NCI-H345 treated with DMSO at 0.1 percent for 48 hours (cell line): ENCODE measurements at regions not wholly inside any gene's neighbourhood (a gene's known extent, or its start where the extent isn't known, plus 50 kb on each side); places are given as distances from the start of the nearest gene placed in this dataset.

ENCODE experiments used
- DNase-seq: peaks from one replicate; lab custom pipeline; 2025; ENCODE audit not compliant: unreplicated experiment; lab: John Stamatoyannopoulos, UW

DNA sequence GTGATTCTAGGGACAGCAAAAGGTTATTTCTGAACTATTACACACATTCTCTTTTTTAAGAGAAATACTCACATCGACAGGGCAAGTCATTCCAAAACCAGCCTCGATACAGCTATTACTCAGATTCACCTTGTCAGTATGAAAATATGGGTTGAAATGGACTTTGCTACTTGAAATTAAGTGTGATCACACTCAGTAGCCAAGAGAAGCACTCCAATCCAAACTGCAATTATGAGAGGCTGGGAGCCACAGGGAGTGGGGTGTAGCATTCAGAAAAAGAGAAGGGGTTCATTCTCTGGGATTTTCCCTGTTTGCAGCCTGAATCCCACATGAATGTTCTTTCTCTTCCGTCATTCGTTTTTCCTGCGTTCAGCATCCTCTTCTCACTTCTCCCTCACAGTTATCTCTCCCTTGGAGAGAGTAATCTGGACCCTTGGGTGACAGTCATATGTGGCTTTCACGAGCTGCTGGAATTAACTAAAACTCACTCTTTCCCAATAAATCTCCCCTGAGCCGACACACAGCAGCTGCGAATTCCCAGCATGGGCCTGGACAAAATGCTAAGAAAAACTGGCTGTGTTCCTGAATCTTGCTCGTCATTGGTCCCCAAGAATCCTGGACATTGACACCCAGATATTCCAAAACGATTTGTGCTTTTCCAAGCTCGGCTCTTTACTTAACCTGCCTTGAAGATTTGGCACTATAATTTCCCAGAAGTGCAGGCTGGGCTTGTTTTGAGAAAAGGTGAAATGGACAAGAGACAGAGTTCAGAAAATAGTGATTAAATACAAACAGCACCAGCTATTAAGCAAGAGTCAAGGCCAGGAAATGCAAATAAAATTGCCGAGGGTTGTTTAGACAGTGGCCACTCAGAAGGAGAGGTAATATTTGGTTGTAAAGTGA is 199.5 kb upstream of the PLEKHG7 start:
- DNase-seq = no peak

DNA sequence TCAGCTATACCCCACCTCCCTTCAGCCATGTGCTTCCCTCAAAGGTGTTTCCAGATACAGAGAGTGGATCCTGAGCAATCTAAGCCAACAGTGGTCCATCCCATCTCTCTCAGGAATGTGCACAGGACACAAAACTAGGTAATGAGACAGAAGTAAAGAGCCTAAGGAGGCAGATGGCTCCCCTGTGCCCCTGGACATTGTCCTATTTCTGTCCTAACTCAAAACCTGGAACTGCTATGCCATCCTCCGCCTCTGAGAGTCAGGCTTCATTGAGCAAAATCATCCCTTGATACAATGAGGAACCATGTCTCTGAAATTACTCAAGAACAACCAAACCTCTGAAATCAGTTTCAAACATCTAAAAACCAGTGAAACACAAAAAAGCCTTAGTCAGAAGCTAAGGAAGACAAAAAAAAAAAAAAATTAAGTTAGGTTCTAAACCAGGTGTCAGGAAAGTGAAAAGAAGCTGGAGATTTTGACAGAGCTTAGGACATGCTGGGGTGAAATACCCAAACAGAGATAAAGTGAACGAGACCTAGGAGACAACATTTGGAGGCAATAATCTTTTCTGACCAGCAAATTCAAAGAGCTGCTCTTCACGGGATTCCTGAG is 200.3 kb upstream of the PLEKHG7 start:
- DNase-seq = no peak

DNA sequence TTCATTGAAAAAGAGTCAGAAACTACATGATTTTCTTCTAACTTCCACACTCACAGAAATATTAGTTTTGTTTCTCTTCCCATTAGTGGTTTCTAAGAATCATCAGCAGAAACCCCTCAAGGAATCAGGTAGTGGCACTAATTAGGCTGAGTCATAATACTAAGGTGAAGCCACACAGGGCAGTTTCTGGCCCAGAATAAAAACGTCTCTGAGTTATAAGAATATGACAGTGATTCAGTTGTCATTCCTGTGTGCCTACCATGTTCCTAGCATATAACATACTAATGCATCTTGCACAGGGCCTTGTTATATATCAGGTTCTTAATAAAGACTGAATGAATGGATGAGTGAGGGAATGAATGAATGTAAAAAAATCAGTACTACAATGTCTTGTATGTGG is 206.0 kb upstream of the PLEKHG7 start:
- DNase-seq = no peak

DNA sequence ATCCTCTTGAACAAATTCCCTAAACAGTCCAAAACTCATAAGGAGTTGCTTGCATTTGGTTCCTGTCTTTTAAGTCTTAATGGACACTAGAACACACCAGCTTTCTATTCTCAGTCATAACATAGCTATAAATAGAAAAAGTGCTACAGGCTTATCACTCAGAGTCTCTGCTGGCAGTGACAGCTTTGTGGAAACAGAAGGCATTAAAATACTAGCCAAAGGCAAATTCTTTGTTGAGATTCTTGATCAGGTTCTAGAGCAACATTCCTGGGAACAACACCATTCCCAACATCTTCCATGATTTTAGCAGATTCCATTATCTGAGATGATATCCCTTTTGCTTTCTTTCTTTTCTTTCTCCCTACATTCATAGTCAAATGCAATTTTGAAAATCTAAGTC is 207.7 kb upstream of the PLEKHG7 start:
- DNase-seq = no peak

DNA sequence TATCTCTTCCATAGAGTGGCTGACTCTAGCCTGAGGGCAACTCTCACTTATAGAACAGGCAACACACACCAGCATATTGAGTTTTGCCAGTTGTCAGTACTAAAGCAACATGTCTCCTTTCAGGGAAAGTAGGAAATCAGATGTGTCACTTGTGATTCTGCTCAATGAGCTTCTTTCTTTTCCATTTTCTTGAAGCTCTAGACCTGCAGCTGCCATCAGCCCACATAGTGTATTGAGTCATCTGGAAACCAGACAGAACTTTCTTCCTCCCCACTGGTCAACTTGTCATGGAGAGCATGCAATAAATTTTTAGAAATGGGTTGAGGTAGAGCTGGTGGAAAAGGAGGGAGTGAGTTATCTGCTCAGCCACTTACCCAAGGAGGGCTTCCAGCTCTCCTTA is 209.0 kb upstream of the PLEKHG7 start:
- no peak for DNase-seq

DNA sequence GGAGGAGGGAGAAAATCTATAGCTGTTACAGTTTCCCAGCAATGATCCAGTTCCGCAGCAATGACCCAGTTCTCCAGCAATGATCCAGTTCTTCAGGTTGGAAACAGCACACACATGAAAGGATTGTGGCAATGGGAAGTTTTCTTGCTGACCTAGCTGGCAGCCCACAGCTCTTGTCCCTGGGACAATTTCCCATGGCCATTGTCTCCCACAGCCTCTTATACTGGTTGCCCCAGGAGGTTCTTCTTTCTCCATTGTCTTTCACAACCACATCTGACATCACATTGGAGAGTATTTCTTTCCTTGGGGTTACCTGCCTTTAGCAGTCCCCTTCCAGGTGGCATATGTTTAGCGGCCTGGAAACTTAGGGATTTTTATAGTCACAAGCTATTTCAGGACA is 209.8 kb upstream of the PLEKHG7 start:
- DNase-seq = no peak

DNA sequence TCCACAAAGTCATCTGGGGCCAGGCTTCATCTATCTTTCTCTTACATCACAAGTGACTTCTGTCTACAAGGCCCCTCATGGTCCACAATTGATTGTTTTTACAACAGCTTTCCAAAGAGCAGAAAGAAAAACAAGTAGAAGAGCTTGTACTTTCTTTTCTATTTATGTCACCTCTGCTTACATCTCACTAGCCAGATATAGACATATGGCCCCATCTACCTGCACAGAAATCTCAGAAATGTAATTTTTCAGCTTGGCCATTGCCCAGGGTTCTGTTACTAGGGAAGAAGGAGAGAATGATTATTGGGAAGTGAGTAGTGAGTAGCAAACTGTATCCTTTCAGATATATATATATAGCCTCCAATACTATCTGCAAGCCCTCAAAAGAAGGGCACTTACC is 210.5 kb upstream of the PLEKHG7 start:
- DNase-seq = no peak

DNA sequence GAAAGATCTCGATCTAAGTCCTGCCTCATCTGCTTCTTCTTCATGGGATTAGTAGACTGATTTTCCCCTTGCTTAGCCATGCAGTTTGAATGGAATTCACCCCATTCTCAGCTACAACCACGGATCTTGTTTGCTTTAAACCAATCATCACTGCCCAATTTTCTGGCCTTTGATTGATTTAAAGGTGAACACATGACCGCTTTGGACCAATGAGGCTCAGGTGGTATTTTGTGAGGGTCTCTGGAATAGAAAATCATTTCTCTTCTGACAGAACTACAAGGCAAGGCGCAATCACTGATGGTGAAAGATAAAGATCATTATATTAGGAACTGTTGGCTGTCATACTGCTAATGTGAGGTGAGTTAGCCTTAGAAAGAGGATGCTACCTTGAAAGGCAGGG is 213.0 kb upstream of the PLEKHG7 start:
- no peak for DNase-seq

DNA sequence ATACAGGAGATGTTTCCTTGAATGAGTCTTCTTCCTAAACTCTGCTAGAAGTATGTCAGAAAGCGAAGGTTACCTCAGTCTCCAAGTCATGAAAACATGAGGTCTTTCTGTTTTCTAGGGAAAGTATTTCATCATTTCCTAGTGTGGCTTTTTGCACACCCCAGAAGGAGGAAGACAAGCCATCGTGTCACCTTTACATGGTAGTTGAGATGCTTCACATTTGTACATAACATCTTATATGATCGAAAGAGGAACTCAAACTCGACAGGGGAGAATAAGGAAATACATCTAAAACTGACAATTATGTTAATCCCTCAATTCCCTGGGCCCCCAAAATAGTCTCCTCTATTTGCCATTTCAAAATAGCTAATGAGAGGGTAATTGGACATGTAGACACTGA is 214.1 kb upstream of the PLEKHG7 start:
- DNase-seq = no peak

DNA sequence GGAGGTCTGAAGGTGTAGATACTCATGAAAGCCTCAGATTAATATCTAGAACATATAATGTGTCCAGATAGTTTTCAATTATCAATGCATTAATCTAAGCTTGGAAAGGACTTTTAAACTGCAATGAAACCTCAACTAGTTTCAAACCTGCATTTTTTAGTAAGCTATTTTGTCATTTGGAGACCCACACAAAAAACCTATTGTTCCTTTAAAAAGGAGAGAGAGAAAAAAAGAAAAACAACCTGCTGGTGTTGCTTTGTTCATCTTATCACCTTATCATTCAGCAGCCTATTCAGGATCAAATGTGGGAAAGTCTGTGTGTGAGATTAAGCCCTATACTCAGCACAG is 215.7 kb upstream of the PLEKHG7 start:
- DNase-seq = no peak

DNA sequence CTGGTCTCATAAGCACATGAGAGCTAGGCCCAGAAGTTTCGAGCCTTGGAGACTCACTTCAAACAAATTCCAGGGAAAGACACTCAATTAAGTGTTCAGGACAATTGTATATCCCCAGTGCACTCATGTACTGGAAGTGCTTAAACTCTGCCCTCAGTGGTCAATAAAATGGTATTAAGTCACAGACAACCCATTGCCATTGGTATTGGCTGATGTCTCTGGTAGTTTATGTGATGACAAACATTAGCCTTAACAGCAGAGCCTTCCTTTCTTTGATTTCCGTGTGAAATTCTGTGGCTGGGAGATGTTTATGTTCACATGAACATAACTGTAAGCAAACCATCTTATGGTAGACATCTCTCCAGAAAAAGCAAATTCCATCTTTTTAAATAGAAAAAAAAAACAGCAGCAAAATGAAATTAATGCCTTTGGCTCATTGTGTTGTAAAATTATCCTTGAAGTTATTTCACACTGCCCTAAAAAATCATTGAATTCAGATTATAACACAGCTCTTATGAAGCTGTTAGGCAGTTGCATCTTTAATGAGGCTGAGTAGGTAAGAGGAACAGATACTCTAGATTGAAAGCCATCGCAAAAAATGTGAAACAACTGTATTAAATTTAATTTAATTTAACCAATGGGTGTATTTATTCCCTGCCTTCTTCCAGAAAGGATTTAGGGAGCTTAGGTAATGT is 216.2 kb upstream of the PLEKHG7 start:
- DNase-seq = no peak

DNA sequence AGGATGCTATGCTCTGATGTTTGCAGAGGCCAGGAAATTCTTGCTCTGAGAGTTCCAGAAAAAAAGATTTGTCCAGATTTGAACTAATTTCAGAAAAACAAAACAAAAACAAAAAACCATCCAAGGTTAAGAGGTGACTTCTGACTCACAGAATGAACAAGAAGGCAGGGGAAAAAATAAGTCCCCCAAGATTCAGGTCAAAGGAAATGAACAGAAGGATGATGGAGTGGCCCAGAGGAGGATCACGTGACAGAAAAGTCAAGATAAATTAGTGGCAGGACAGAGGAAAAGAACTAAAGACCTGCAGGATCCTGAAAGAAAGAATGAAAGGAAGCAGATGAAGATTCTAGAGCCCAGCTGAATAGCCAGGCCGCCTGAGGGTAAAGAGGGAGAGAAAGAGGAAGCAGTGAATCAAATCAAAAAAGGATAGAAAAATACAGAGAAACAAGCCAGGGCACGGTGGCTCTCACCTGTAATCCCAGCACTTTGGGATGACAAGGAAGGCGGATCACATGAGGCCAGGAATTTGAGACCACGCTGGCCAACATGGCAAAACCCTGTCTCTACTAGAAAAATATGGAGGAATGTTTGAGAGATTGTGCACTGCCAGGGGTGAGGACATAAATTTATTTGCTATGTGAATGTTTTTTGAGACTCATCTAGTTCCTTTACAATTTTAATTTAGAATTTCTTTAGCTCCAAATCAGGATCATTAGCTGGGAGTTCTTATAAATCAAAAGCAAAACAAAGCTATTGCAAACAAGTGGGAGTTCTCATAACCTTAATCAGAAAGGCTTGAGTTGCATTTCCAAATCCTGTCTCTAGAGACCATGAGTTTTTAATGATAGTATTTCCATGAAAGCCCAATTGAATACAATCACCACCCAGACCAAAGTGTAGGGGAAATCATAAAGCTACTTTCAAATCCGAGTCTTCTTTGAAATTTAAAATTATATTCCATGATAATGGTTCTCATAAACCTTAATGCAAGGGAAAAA is 217.1 kb upstream of the PLEKHG7 start:
- no peak for DNase-seq

DNA sequence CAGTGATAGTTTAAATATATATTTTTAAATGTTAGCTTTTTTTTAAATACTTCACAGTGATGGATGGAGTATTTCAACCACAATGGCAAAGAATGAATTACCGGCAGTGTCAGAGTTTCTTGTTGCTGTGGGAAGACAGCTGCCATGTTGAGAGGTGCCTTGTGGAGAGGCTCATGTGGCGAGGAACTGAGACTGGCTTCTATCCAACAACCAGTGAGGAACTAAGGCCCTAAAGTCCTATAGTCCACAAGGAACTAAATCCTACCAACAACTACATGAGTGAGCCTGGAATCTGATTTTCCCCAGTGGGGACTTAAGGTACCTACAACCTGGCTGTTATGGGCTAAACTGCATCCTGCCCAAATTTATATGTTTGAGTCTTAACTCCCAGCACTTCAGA is 220.2 kb upstream of the PLEKHG7 start:
- DNase-seq = no peak

DNA sequence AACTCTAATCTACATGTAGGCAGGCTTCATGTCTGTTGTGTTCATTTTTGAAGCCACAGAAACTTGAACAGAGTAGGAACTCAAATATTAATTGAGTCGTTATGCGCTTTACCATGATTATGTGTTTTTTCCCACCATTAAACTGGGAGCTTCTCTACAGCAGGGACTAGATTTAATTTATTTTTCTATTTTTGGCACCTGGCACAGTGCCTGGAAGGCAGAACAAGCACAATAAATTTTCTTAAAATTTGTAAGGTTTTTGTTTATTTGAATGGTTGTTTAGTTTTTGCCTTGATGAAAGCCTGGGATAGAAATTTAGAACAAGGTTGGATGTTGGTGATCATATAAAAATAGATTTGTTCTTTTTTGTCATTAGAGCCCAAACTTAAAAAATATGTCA is 221.7 kb upstream of the PLEKHG7 start:
- DNase-seq = no peak

DNA sequence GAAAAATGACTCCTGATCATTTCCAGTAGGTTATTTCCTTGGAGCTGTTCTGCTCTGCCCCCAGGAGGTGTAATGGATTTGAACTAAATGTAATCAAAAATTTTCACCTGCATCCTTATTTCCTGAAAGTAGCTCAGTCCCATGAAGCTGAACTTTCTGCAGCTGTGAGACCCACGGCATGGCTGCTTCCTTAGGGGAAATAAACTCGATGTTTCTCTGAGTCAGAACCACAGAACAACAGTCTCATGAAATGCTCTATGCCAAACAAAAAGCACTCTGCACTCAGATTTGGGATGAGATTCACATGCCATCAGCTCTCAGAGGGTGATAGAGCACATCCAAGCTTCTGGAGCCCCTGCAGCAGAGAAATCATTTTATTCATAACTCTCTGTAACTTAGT is 224.1 kb upstream of the PLEKHG7 start:
- no peak for DNase-seq

DNA sequence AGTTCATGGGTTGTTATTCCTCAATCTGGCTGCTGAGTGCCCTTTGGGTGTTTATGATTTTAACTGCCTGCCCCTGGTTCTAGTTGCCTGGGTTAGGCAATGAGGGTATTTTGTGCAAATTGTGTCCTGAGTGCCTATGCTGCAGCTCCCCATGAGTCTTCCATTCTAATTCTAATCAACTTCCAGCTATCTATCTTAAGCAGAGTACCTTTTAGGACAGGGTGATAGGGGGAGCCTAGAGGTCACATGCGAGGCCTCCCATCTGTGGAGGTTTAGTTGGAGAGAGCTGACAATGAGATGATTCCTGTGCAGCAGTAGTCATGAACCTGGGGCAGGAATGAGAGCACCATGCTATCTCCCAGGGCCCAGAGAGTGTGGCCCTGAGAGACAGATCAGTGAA is 225.9 kb upstream of the PLEKHG7 start:
- DNase-seq = no peak

DNA sequence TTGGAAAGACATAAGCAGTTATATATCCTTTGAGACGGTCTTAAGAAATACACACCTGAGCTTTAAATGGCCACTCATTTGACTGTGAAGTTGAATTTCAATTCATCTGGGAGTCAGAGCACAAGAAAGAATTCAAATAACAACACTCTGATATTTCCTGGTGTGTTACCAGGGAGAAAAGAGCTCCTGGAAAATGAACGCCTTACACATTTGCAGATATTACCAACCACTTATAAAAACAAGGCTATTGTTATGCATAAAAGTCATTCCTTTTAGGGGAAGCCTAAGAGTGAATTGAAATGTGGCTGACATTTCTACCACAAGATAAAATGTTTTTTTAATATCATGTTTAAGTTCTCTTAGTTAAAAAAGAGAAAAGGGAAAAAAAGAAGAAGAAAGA is 229.2 kb upstream of the PLEKHG7 start:
- DNase-seq = no peak

DNA sequence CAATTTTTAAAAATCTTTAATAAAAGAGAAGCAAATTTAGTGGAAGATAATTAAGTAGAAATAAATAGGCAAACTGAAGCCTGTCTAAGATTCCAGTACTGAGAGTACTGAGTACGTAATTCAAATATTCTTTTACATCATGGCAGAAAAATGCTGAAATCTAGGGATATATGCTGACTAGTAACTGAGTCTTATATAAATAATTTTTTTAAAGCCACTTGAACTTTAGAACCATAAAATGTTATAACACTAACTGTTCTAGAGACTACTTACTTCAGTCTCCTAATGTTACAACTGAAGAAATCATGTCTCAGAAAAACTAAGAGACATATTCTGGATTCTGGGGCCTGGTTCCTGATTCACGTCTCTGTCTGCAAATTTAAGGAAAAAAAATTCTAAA is 230.6 kb upstream of the PLEKHG7 start:
- DNase-seq = no peak

DNA sequence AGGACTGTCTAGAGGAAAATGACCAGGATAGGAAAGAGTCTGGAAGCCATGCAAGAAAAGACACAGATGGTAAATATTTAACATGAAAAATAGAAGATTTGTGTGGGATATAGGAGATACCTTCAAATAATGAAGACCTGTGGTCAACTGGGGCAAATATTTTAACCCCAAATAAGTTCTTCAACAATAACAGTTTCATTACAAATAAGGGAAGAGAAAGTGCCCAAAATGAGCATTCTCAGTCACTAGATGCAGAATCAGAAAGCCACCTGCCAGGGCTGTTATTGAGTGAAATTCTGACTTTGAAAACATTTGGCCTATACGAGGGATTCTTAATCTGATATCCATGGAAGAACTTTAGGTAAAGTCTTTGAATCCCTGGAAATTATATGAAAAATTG is 231.2 kb upstream of the PLEKHG7 start:
- no peak for DNase-seq

DNA sequence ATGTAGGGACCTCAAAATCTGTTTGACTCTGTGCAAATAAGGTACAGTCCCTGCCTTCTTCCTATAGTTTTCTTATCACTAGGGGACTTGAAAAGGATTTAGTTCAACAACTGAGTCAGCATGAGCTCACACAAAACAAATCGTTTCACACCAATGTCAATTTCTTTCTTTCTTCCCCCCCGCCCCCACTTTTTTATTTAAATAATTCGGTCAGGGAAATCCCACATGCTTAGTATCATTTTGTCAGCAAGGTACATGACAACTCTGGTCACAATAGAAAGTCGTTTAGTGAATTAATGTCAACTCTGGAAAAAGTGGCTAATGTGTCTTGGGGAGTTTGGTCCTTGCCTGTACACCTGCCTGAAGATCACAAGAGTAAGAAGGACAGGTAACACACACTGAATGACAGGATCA is 232.2 kb upstream of the PLEKHG7 start:
- DNase-seq = no peak

DNA sequence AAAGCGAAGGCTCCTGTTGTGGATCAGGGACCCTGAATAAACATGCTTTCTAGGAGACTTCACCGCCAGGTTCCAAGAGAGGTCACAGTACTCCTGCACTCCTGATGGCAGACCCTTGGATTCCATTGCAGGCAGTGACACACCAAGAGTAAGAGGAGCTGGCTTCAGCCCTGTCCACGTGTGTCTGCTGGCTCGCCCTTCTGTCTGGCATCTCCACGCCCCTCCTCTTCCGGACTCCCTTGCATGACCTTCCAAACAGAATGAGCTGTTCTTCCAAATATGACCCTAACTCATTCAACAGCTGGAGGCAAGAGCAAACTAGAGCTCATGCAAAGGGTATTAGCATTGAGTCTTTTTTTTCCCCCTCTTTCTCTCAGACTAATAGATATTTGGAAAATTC is 233.0 kb upstream of the PLEKHG7 start:
- DNase-seq = no peak
